Astrocyte of the spinal cord (primary cell): ENCODE measurements at regions not wholly inside any gene's neighbourhood (a gene's known extent, or its start where the extent isn't known, plus 50 kb on each side); places are given as distances from the start of the nearest gene placed in this dataset.

Experiments
- DNase-seq: peaks from one replicate; pipeline ENCODE4 v3.0.0; 2011; ENCODE audit warnings: low read depth, low spot score
- H3K4me3 ChIP-seq: 2 replicates; pipeline ENCODE4 v1.5.1; 2011; ENCODE audit warnings: low read depth, mild to moderate bottlenecking, low read length, moderate library complexity
- CTCF ChIP-seq: IDR thresholded peaks from 2 replicates; pipeline ENCODE4 v1.5.1; 2012; ENCODE audit warnings: low read depth, mild to moderate bottlenecking, low read length, inconsistent platforms
- in situ Hi-C: cut with HindIII; loops from 2 replicates; pipeline ENCODE4 v1.10.0; 2017; ENCODE audit warnings: low sequenced_read_pairs

- no peak for TF ChIP-seq CTCF
- no peak overlapping the region for H3K4me3 ChIP-seq
- in situ Hi-C loops, result no loop called here
- DNase-seq, result no peak
These were observed 214.4 kb downstream of the ERMARD start for GRCh38 chr6:169965657-169966311.

- H3K4me3 ChIP-seq, result no peak overlapping the region
- in situ Hi-C loops, result no loop called here
- DNase-seq, result no peak
- TF ChIP-seq CTCF, result no peak
These were observed 213.8 kb downstream of the ERMARD start for GRCh38 chr6:169965239-169965638.

GRCh38 chr6:169964486-169965180, 213.2 kb downstream of the ERMARD start:
- TF ChIP-seq CTCF, result no peak
- in situ Hi-C loops, result no loop called here
- H3K4me3 ChIP-seq, result no peak overlapping the region
- no peak for DNase-seq

GRCh38 chr6:169963581-169964297, 212.3 kb downstream of the ERMARD start:
- H3K4me3 ChIP-seq, result no peak overlapping the region
- no peak for DNase-seq
- in situ Hi-C loops, result no loop called here
- TF ChIP-seq CTCF, result no peak

- in situ Hi-C loops, result no loop called here
- DNase-seq, result no peak
- no peak overlapping the region for H3K4me3 ChIP-seq
- TF ChIP-seq CTCF, result no peak
These were observed 211.4 kb downstream of the ERMARD start for GRCh38 chr6:169962604-169963469.
